Adrenal gland (tissue), 9 donors: ENCODE measurements at regions not wholly inside any gene's neighbourhood (a gene's known extent, or its start where the extent isn't known, plus 50 kb on each side); places are given as distances from the start of the nearest gene placed in this dataset.

ENCODE experiments used
- DNase-seq, 7 donors: peaks; one replicate each; pipeline ENCODE4 v3.0.0-alpha.2; 2019 to 2020
- H3K27ac ChIP-seq, 5 donors: fragments of 200-600 bp; sonication (generic) in 4 of 5; 1 replicate in 3 of 5; 2 replicates in 2 of 5; pipeline versions ENCODE4 v1.5.1 to v1.8.0; 2016 to 2020; ENCODE audit warnings: mild to moderate bottlenecking in 1 of 5
- H3K27me3 ChIP-seq: fragments of 200-600 bp; 2 replicates; pipeline ENCODE4 v1.8.0; 2021
- H3K36me3 ChIP-seq, 2 donors: fragments of 200-600 bp; replicated peaks in 1 of 2; 1 replicate in 1 of 2; 2 replicates in 1 of 2; pipeline versions ENCODE4 v1.5.1 to v1.8.0; 2018 to 2022
- H3K4me1 ChIP-seq, 2 donors: fragments of 200-600 bp; replicated peaks in 1 of 2; 1 replicate in 1 of 2; 2 replicates in 1 of 2; pipeline versions ENCODE4 v1.5.1 to v1.8.0; 2018 to 2021
- H3K4me3 ChIP-seq, 4 donors: fragments of 200-600 bp; sonication (generic) in 3 of 4; one replicate each; pipeline ENCODE4 v1.5.1; 2016 to 2018
- H3K9me3 ChIP-seq, 3 donors: fragments of 200-600 bp; sonication (generic) in 1 of 3; replicated peaks in 1 of 3; 1 replicate in 2 of 3; 2 replicates in 1 of 3; pipeline versions ENCODE4 v1.5.1 to v1.8.0; 2016 to 2021
- POLR2A ChIP-seq, 2 donors: fragments of 450-650 bp; IDR thresholded peaks; one replicate each; pipeline ENCODE4 v1.6.1; 2017; ENCODE audit warnings: antibody characterized with exemption in 2 of 2, mild to moderate bottlenecking in 2 of 2, moderate library complexity in 1 of 2
- WGBS, 4 donors: extraction: QIAGEN DNeasy Blood & Tissue Kit in 2 of 4; methylation state at CpG; one replicate each; pipeline versions ENCODE4 v1.1.5 to v1.1.7; 2013 to 2017; 5-methylcytosine and 5-hydroxymethylcytosine counted together
- intact Hi-C, 2 donors: fragments of 100-400 bp; cut with DNase I; formaldehyde crosslinking; loops; one replicate each; pipeline versions ENCODE4 v1.14.1 to v1.15.0; 2022 to 2023
- TF ChIP-seq, protein P1 (sequence below), 6 experiments: fragments of 450-650 bp in 4 of 6; fragments of 200-600 bp in 2 of 6; sonication (generic) in 1 of 6; IDR thresholded peaks; 1 replicate in 5 of 6; 2 replicates in 1 of 6; pipeline versions ENCODE4 v1.5.1 to v1.8.0; 2016 to 2021; ENCODE audit warnings: antibody characterized with exemption in 6 of 6, mild to moderate bottlenecking in 2 of 6, moderate library complexity in 1 of 6
- donor health status: healthy with polysubstance abuse.
- donor health status: Bipolar disorder and iron deficiency.
- donor health status: DM: yes; HTN: yes; CAD: no.
- donor health status: DM: no; HTN: no; CAD: no.
- donor health status: DM: no; HTN: no; CAD: no.

DNA sequence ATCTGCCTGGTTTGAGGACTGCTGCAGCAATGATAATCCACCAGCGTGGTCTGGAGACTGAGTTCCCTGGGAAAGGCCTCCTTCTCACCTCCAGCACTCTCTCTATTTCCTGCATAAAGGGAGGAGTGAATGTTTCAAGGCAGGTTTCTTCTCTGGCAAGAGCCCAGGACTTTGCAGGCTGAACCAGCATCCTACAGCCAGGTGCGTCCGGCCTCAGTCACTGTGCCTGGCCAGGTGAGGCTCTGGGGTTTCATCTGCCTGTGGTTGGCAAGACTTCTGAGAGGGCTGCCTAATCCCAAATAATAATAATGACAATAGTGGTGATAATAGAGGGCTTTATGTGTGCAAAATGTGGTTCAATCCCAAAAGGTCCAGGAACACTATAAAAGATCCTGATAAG is 269.0 kb upstream of the TBC1D5 start:
- no peak for DNase-seq
- TF ChIP-seq, protein P1, sequence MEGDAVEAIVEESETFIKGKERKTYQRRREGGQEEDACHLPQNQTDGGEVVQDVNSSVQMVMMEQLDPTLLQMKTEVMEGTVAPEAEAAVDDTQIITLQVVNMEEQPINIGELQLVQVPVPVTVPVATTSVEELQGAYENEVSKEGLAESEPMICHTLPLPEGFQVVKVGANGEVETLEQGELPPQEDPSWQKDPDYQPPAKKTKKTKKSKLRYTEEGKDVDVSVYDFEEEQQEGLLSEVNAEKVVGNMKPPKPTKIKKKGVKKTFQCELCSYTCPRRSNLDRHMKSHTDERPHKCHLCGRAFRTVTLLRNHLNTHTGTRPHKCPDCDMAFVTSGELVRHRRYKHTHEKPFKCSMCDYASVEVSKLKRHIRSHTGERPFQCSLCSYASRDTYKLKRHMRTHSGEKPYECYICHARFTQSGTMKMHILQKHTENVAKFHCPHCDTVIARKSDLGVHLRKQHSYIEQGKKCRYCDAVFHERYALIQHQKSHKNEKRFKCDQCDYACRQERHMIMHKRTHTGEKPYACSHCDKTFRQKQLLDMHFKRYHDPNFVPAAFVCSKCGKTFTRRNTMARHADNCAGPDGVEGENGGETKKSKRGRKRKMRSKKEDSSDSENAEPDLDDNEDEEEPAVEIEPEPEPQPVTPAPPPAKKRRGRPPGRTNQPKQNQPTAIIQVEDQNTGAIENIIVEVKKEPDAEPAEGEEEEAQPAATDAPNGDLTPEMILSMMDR (IDR thresholded peaks at IDR 0.05): no peak
- TF ChIP-seq POLR2A (IDR thresholded peaks at IDR 0.05): no peak
- H3K4me3 ChIP-seq: no peak overlapping the region
- no peaks in the 10 kb centered on the region for H3K4me1 ChIP-seq
- no peaks in the 10 kb centered on the region for H3K27me3 ChIP-seq
- 71 to 93% (median 81%) methylated on average over 3 of the region's 3 CpGs for WGBS, 4 donors
- H3K27ac ChIP-seq: no peak overlapping the region
- H3K9me3 ChIP-seq: no peaks in the 10 kb centered on the region
- no peaks in the 10 kb centered on the region for H3K36me3 ChIP-seq
- intact Hi-C loops: no loop called here

DNA sequence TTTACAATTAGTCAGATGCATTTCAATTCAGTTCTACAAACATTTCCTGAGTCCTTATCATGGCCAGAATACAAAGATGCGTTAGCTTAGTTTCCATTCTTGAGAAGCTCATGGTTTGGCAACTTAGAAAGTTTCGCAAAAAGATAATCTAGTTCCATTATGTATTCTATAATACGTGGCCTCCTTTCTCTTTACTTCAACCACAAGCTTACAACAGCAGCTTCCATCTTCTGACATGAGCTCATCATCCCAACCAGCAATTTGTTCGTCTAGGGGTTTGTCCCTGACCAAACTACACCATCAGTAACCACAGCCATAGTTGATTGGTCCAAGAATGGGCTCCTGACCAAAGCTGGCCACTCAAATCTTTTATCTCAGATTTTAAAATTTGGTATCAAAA is 267.6 kb upstream of the TBC1D5 start:
- intact Hi-C loops: no loop called here
- Histone ChIP-seq H3K9me3 (no peaks in the 10 kb centered on the region), H3K4me1 (no peaks in the 10 kb centered on the region), H3K27ac (no peak overlapping the region), H3K27me3 (no peaks in the 10 kb centered on the region), H3K4me3 (no peak overlapping the region), H3K36me3 (no peaks in the 10 kb centered on the region)
- no peak for TF ChIP-seq POLR2A (IDR thresholded peaks at IDR 0.05)
- TF ChIP-seq, protein P1 (IDR thresholded peaks at IDR 0.05): no peak
- 71 to 83% (median 79%) methylated on average over 4 of the region's 4 CpGs for whole genome bisulfite sequencing, 4 donors
- DNase-seq: no peak

DNA sequence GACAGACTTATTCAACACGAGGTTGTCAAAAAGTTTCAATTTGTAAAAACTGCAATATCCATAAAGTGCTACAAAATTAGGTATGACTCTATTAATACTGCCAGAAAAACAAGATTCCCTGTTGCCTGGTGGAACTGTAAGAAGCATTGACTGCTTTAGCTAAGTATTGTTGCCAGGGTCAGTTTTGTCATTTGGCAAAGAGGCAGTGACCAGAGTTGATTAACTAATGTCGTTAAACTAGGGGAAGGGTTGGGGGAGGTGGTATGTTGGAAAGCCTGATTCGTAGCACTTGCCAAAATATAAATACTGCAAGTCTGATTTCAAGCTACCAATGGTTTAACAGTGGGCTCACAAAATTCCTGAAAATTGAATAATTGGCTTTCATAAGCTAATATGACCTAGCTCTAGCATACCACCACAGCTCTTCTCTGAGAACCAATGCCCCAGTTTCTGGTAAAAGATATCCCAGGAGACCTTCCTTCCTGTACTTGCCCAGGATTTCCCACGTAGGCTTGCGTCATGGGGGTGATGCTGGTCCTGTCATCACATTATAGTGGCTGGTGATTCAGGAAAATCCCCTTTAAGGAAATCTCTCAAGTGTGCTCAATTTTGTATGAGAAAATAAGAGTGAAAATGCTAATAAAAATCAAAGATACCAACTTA is 266.4 kb upstream of the TBC1D5 start:
- Histone ChIP-seq H3K27me3 (no peaks in the 10 kb centered on the region), H3K36me3 (no peaks in the 10 kb centered on the region), H3K4me3 (no peak overlapping the region), H3K4me1 (no peaks in the 10 kb centered on the region), H3K9me3 (no peaks in the 10 kb centered on the region), H3K27ac (no peak overlapping the region)
- intact Hi-C loops: no loop called here
- 65 to 76% (median 69%) methylated on average over 5 of the region's 5 CpGs for whole genome bisulfite sequencing, 4 donors
- no peak for TF ChIP-seq POLR2A (IDR thresholded peaks at IDR 0.05)
- TF ChIP-seq, protein P1 (IDR thresholded peaks at IDR 0.05): no peak
- no peak for DNase-seq

DNA sequence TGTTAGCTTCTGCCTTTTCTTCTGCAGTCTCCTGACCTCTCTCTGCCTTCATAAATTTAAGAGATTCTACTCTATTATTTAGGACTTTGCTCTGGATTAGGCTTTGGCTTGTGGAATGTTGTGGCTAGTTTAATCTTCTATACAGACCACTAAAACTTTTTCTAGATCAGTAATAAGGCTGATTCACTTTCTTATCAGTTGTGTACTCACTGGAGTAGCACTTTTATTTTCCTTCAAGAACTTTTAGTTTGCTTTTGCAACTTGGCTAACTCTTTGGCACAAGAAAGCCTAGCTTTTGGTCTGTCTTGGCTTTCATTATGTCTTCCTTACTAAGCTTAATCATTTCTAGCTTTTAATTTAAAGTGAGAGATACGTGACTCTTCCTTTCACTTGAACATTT is 265.5 kb upstream of the TBC1D5 start:
- TF ChIP-seq, protein P1 (IDR thresholded peaks at IDR 0.05): no peak
- TF ChIP-seq POLR2A (IDR thresholded peaks at IDR 0.05): no peak
- Histone ChIP-seq H3K4me3 (no peak overlapping the region), H3K9me3 (no peaks in the 10 kb centered on the region), H3K36me3 (no peaks in the 10 kb centered on the region), H3K27ac (no peak overlapping the region), H3K4me1 (no peaks in the 10 kb centered on the region), H3K27me3 (no peaks in the 10 kb centered on the region)
- WGBS, 4 donors: 73 to 91% (median 81%) methylated on average over 1 of the region's 1 CpG
- no peak for DNase-seq
- intact Hi-C loops: no loop called here
